Vagina (tissue), 2 donors: ENCODE measurements at regions not wholly inside any gene's neighbourhood (a gene's known extent, or its start where the extent isn't known, plus 50 kb on each side); places are given as distances from the start of the nearest gene placed in this dataset.

Experiments used
- POLR2AphosphoS5 ChIP-seq, 2 donors: sonication (generic); formaldehyde crosslinking; IDR thresholded peaks; one replicate each; pipeline ENCODE4 v1.9.0; 2017; ENCODE audit warnings: antibody characterized with exemption in 2 of 2, mild to moderate bottlenecking in 2 of 2, low read depth in 1 of 2; ENCODE audit not compliant: insufficient read depth in 1 of 2
- TF ChIP-seq, protein P1 (sequence below), 3 experiments: fragments of 450-650 bp in 2 of 3; fragments of 200-600 bp in 1 of 3; sonication (generic) in 1 of 3; IDR thresholded peaks; one replicate each; pipeline ENCODE4 v1.5.1; 2017 to 2019; ENCODE audit warnings: antibody characterized with exemption in 3 of 3, mild to moderate bottlenecking in 2 of 3, moderate library complexity in 2 of 3

DNA sequence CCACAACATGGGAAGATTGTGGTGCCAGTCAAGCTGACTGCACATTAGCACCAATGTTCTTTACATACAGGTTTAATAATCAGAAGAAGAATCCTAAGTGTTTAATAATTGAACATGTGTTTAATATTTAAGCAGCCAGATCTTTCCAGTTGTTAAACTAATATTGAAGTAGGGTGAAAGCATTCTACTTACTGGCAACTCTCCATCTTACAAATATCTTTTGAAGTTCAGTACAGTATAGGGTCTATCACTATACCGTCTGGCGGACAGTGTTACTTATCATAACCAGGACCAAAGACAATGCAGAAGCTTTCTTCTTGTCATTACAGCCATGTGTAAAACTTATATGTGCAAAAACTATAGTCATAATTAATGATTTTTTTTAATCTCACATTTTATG is 376.4 kb downstream of the CNTN6 start:
- TF ChIP-seq, protein P1, sequence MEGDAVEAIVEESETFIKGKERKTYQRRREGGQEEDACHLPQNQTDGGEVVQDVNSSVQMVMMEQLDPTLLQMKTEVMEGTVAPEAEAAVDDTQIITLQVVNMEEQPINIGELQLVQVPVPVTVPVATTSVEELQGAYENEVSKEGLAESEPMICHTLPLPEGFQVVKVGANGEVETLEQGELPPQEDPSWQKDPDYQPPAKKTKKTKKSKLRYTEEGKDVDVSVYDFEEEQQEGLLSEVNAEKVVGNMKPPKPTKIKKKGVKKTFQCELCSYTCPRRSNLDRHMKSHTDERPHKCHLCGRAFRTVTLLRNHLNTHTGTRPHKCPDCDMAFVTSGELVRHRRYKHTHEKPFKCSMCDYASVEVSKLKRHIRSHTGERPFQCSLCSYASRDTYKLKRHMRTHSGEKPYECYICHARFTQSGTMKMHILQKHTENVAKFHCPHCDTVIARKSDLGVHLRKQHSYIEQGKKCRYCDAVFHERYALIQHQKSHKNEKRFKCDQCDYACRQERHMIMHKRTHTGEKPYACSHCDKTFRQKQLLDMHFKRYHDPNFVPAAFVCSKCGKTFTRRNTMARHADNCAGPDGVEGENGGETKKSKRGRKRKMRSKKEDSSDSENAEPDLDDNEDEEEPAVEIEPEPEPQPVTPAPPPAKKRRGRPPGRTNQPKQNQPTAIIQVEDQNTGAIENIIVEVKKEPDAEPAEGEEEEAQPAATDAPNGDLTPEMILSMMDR (IDR thresholded peaks at IDR 0.05), result no peak
- TF ChIP-seq POLR2AphosphoS5 (IDR thresholded peaks at IDR 0.05; ENCODE audit: insufficient read depth in 1 of 2, low read depth in 1 of 2), result no peak
